ENCODE measurements at regions not wholly inside any gene's neighbourhood (a gene's known extent, or its start where the extent isn't known, plus 50 kb on each side); places are given as distances from the start of the nearest gene placed in this dataset.

DNA sequence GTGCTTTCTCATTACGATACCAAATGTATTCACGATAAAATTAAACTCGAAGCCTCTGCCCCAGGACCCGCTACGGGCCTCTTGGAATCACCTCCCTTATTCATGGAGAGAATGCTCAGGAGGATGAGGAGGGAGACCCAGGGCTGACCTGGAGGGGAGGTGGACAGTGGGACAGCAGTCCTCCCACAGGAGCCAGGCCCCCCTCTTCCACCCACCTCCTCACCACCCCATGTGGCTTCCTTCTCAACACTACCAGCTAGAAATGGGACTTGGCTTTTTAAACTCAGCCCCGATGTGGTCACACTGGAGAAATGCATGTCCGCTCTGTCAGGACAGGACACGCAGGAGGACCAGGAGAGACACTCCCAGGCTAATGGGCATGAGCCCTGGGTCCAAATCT lies 147.9 kb upstream of the ID2 start:
- Histone ChIP-seq H3K4me1 (ENCODE audit: control insufficient read depth, insufficient read depth, low read depth, low read length) (peaks cover 26% of the 10 kb centered on the region), H2AFZ (ENCODE audit: low read depth, low read length) (no peak overlapping the region), H2BK120ac (ENCODE audit: low read depth, low read length) (no peak overlapping the region), H3K4ac (ENCODE audit: low read depth in 1 of 2, low read length in 2 of 2) (no peak overlapping the region), H2BK12ac (ENCODE audit: low read length in 2 of 2) (peak overlapping the region in 1 of 2 experiments; percentile 38), H3K18ac (ENCODE audit: low read depth in 1 of 2, low read length in 2 of 2) (peak overlapping the region in 1 of 2 experiments; percentile 61), H2BK5ac (ENCODE audit: low read depth, low read length, poor library complexity, severe bottlenecking) (no peak overlapping the region), H4K91ac (ENCODE audit: low read length) (no peak overlapping the region), H3K4me2 (ENCODE audit: low read length, poor library complexity, severe bottlenecking) (no peak overlapping the region), H2AK5ac (ENCODE audit: low read length, severe bottlenecking) (no peak overlapping the region), H3K36me3 (ENCODE audit: control insufficient read depth in 1 of 2, insufficient read depth in 2 of 2, low read depth in 1 of 2, low read length in 2 of 2) (no peaks in the 10 kb centered on the region), H3K23ac (ENCODE audit: low read length in 2 of 2) (no peak overlapping the region), H3K4me3 (ENCODE audit: insufficient read depth in 1 of 2, low read depth in 1 of 2, low read length in 2 of 2) (no peak overlapping the region), H4K8ac (ENCODE audit: low read length) (no peak overlapping the region), H3K27ac (ENCODE audit: low read length, poor library complexity, severe bottlenecking) (no peak overlapping the region), H3K9ac (ENCODE audit: low read length) (no peak overlapping the region), H3K27me3 (ENCODE audit: control insufficient read depth in 1 of 2, insufficient read depth in 1 of 2, low read length in 2 of 2) (no peaks in the 10 kb centered on the region), H3K9me3 (ENCODE audit: control insufficient read depth, low read length) (peaks cover 15% of the 10 kb centered on the region), H3K79me1 (replicated peaks; ENCODE audit: low read length, poor library complexity, severe bottlenecking) (no peaks in the 10 kb centered on the region), H3K14ac (ENCODE audit: low read length in 2 of 2) (no peak overlapping the region), H2BK15ac (ENCODE audit: low read depth, poor library complexity, severe bottlenecking) (no peak overlapping the region)
- no peak for DNase-seq
- 98% methylated on average over 8 of the region's 8 CpGs for WGBS

DNA sequence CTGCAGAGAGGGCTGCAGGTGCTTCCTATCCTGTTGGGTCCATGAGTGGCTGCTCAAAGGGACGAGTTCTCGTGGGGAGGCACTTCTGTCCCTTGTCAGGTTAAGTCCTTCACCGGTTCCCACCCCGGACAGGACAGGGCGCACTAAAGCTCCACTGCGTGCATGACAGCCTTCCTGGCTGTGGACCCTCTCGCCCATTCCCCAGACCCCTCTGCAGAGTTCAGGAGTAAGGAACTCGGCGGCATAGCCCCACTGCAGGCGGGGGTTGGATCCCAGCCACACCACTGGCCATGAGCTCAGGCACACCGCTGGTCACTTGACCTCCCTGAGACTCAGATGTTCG lies 147.5 kb upstream of the ID2 start:
- Histone ChIP-seq H3K4me1 (ENCODE audit: control insufficient read depth, insufficient read depth, low read depth, low read length) (peaks cover 26% of the 10 kb centered on the region), H4K91ac (ENCODE audit: low read length) (no peak overlapping the region), H3K4me2 (ENCODE audit: low read length, poor library complexity, severe bottlenecking) (no peak overlapping the region), H3K79me1 (replicated peaks; ENCODE audit: low read length, poor library complexity, severe bottlenecking) (no peaks in the 10 kb centered on the region), H3K27me3 (ENCODE audit: control insufficient read depth in 1 of 2, insufficient read depth in 1 of 2, low read length in 2 of 2) (no peaks in the 10 kb centered on the region), H3K4ac (ENCODE audit: low read depth in 1 of 2, low read length in 2 of 2) (no peak overlapping the region), H4K8ac (ENCODE audit: low read length) (no peak overlapping the region), H3K14ac (ENCODE audit: low read length in 2 of 2) (no peak overlapping the region), H3K27ac (ENCODE audit: low read length, poor library complexity, severe bottlenecking) (no peak overlapping the region), H3K36me3 (ENCODE audit: control insufficient read depth in 1 of 2, insufficient read depth in 2 of 2, low read depth in 1 of 2, low read length in 2 of 2) (no peaks in the 10 kb centered on the region), H3K9ac (ENCODE audit: low read length) (no peak overlapping the region), H2BK12ac (ENCODE audit: low read length in 2 of 2) (peak overlapping the region; percentile 14 to 33), H2BK5ac (ENCODE audit: low read depth, low read length, poor library complexity, severe bottlenecking) (no peak overlapping the region), H2AFZ (ENCODE audit: low read depth, low read length) (no peak overlapping the region), H2BK15ac (ENCODE audit: low read depth, poor library complexity, severe bottlenecking) (no peak overlapping the region), H3K4me3 (ENCODE audit: insufficient read depth in 1 of 2, low read depth in 1 of 2, low read length in 2 of 2) (no peak overlapping the region), H3K23ac (ENCODE audit: low read length in 2 of 2) (no peak overlapping the region), H3K18ac (ENCODE audit: low read depth in 1 of 2, low read length in 2 of 2) (peak overlapping the region in 1 of 2 experiments; percentile 61), H2AK5ac (ENCODE audit: low read length, severe bottlenecking) (no peak overlapping the region), H3K9me3 (ENCODE audit: control insufficient read depth, low read length) (peaks cover 15% of the 10 kb centered on the region), H2BK120ac (ENCODE audit: low read depth, low read length) (no peak overlapping the region)
- WGBS = 54% methylated on average over 12 of the region's 12 CpGs
- peak; percentile 6 for DNase-seq

DNA sequence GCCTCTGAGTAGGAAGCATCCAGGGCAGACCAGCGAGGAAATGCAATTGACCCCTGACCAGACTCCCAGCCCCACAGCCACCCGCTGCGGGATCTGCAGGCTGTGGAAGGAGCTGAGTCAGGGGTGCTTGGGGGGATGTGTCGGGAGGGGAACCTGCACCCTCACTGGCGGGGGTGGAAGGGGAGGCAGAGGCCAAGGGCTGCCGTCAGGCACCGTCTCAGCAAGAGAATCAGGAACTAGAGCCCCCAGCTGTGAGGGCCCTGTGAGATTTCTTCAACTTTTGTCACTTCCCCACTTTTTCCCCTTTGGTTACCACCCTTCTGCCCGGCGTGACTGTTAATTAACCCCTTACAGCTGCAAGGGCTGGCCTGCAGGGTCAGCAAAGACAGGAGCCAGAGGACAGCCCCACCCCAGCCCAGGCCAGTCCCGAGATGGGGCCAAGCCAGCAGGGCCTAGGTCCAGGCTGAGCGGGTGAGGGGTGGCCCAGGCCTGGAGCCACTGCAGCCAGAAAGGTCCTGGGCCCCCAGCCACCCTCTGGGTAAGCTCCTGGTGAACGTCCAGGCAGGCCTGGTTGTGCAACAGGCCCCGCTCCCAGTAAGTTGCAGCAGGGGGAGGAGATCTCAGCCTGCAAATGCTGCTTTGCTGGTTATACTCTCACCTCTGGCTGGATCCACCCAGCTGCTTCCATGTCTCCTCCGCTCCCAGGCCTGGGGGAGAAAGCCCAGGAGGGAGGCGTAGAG lies 147.0 kb upstream of the ID2 start:
- H3K9ac ChIP-seq (ENCODE audit: low read length) = peak overlapping the region; percentile 37
- peaks cover 26% of the 10 kb centered on the region for H3K4me1 ChIP-seq (ENCODE audit: control insufficient read depth, insufficient read depth, low read depth, low read length)
- WGBS = 18% methylated on average over 12 of the region's 15 CpGs

DNA sequence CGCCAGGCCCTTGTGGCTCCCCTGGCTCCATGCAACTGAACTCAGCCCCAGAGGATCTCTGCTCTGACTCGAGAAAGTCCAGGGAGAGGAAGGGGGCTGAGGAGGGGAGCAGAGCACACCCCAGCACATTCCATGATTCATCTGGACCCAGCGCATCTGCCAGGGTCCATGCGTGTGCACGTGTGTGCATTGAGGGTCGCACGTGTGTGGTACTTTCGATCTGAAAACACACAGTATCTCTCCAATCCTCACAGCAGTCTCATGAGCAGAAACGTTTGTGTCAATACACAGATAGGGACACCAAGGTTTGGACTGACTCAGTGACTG lies 146.4 kb upstream of the ID2 start:
- no peak overlapping the region for H2BK5ac ChIP-seq (ENCODE audit: low read depth, low read length, poor library complexity, severe bottlenecking)
- peak overlapping the region; percentile 94 to 95 for H3K18ac ChIP-seq (ENCODE audit: low read depth in 1 of 2, low read length in 2 of 2)
- no peak overlapping the region for H2AK5ac ChIP-seq (ENCODE audit: low read length, severe bottlenecking)
- peak overlapping the region; percentile 2 for H2AFZ ChIP-seq (ENCODE audit: low read depth, low read length)
- H3K23ac ChIP-seq (ENCODE audit: low read length in 2 of 2) = no peak overlapping the region
- H3K79me1 ChIP-seq (replicated peaks; ENCODE audit: low read length, poor library complexity, severe bottlenecking) = no peaks in the 10 kb centered on the region
- peak overlapping the region; percentile 46 to 71 for H3K4ac ChIP-seq (ENCODE audit: low read depth in 1 of 2, low read length in 2 of 2)
- DNase-seq = no peak
- H2BK12ac ChIP-seq (ENCODE audit: low read length in 2 of 2) = peak overlapping the region; percentile 86 to 89
- peak overlapping the region in 1 of 2 experiments; percentile 38 for H3K4me3 ChIP-seq (ENCODE audit: insufficient read depth in 1 of 2, low read depth in 1 of 2, low read length in 2 of 2)
- peak overlapping the region; percentile 90 for H4K8ac ChIP-seq (ENCODE audit: low read length)
- H3K9me3 ChIP-seq (ENCODE audit: control insufficient read depth, low read length) = peaks cover 15% of the 10 kb centered on the region
- H2BK120ac ChIP-seq (ENCODE audit: low read depth, low read length) = no peak overlapping the region
- no peak overlapping the region for H2BK15ac ChIP-seq (ENCODE audit: low read depth, poor library complexity, severe bottlenecking)
- H3K36me3 ChIP-seq (ENCODE audit: control insufficient read depth in 1 of 2, insufficient read depth in 2 of 2, low read depth in 1 of 2, low read length in 2 of 2) = no peaks in the 10 kb centered on the region
- peaks cover 0 to 4% of the 10 kb centered on the region in 2 experiments for H3K27me3 ChIP-seq (ENCODE audit: control insufficient read depth in 1 of 2, insufficient read depth in 1 of 2, low read length in 2 of 2)
- H4K91ac ChIP-seq (ENCODE audit: low read length) = peak overlapping the region; percentile 94
- no peak overlapping the region for H3K4me2 ChIP-seq (ENCODE audit: low read length, poor library complexity, severe bottlenecking)
- peaks cover 26% of the 10 kb centered on the region for H3K4me1 ChIP-seq (ENCODE audit: control insufficient read depth, insufficient read depth, low read depth, low read length)
- peak overlapping the region in 1 of 2 experiments; percentile 82 for H3K14ac ChIP-seq (ENCODE audit: low read length in 2 of 2)
- no peak overlapping the region for H3K27ac ChIP-seq (ENCODE audit: low read length, poor library complexity, severe bottlenecking)
- whole genome bisulfite sequencing = 77% methylated on average over 8 of the region's 9 CpGs
- peak overlapping the region; percentile 37 for H3K9ac ChIP-seq (ENCODE audit: low read length)

More for the DNA sequence above, 147.0 kb upstream of the ID2 start:
- no peaks in the 10 kb centered on the region for H3K27me3 ChIP-seq (ENCODE audit: control insufficient read depth in 1 of 2, insufficient read depth in 1 of 2, low read length in 2 of 2)
- H2BK120ac ChIP-seq (ENCODE audit: low read depth, low read length) = peak overlapping the region; percentile 64
- peak overlapping the region; percentile 94 for H4K91ac ChIP-seq (ENCODE audit: low read length)
- no peaks in the 10 kb centered on the region for H3K79me1 ChIP-seq (replicated peaks; ENCODE audit: low read length, poor library complexity, severe bottlenecking)
- peak overlapping the region; percentile 86 to 89 for H2BK12ac ChIP-seq (ENCODE audit: low read length in 2 of 2)
- H3K18ac ChIP-seq (ENCODE audit: low read depth in 1 of 2, low read length in 2 of 2) = peak overlapping the region; percentile 94 to 95
- peak overlapping the region; percentile 90 for H4K8ac ChIP-seq (ENCODE audit: low read length)
- peaks cover 15% of the 10 kb centered on the region for H3K9me3 ChIP-seq (ENCODE audit: control insufficient read depth, low read length)
- no peak overlapping the region for H2BK5ac ChIP-seq (ENCODE audit: low read depth, low read length, poor library complexity, severe bottlenecking)
- H3K36me3 ChIP-seq (ENCODE audit: control insufficient read depth in 1 of 2, insufficient read depth in 2 of 2, low read depth in 1 of 2, low read length in 2 of 2) = no peaks in the 10 kb centered on the region
- peak; percentile 82 for DNase-seq
- H3K14ac ChIP-seq (ENCODE audit: low read length in 2 of 2) = peak overlapping the region in 1 of 2 experiments; percentile 82
- H2BK15ac ChIP-seq (ENCODE audit: low read depth, poor library complexity, severe bottlenecking) = peak overlapping the region; percentile 46
- no peak overlapping the region for H3K4me2 ChIP-seq (ENCODE audit: low read length, poor library complexity, severe bottlenecking)
- peak overlapping the region in 1 of 2 experiments; percentile 24 for H3K23ac ChIP-seq (ENCODE audit: low read length in 2 of 2)
- H3K4me3 ChIP-seq (ENCODE audit: insufficient read depth in 1 of 2, low read depth in 1 of 2, low read length in 2 of 2) = peak overlapping the region in 1 of 2 experiments; percentile 38
- H2AK5ac ChIP-seq (ENCODE audit: low read length, severe bottlenecking) = no peak overlapping the region
- H2AFZ ChIP-seq (ENCODE audit: low read depth, low read length) = peak overlapping the region; percentile 2
- no peak overlapping the region for H3K27ac ChIP-seq (ENCODE audit: low read length, poor library complexity, severe bottlenecking)
- H3K4ac ChIP-seq (ENCODE audit: low read depth in 1 of 2, low read length in 2 of 2) = peak overlapping the region; percentile 46 to 71

Data from mesenchymal stem cell (in vitro differentiated cells and primary cell).